GM12874 (cell line): ENCODE measurements at regions not wholly inside any gene's neighbourhood (a gene's known extent, or its start where the extent isn't known, plus 50 kb on each side); places are given as distances from the start of the nearest gene placed in this dataset.

Experiments used
- CTCF ChIP-seq: IDR thresholded peaks from 2 replicates; pipeline ENCODE4 v1.5.1; 2011; ENCODE audit warnings: low read depth, mild to moderate bottlenecking, control low read depth, low read length, moderate library complexity; ENCODE audit not compliant: insufficient read depth

GRCh38 chr3:76700323-76700722 lies 339.6 kb upstream of the ROBO2 start:
- TF ChIP-seq CTCF = no peak

- TF ChIP-seq CTCF = no peak
Observed at GRCh38 chr3:76702676-76703075, 337.2 kb upstream of the ROBO2 start.

GRCh38 chr3:76715426-76715825 lies 324.5 kb upstream of the ROBO2 start:
- TF ChIP-seq CTCF = no peak

- TF ChIP-seq CTCF = no peak
Observed at GRCh38 chr3:76723366-76723765, 316.5 kb upstream of the ROBO2 start.

GRCh38 chr3:76724075-76724474 lies 315.8 kb upstream of the ROBO2 start:
- TF ChIP-seq CTCF = no peak

- TF ChIP-seq CTCF = no peak
Observed at GRCh38 chr3:76724706-76725105, 315.2 kb upstream of the ROBO2 start.

- TF ChIP-seq CTCF = no peak
Observed at GRCh38 chr3:76726034-76726433, 313.9 kb upstream of the ROBO2 start.

- no peak for TF ChIP-seq CTCF
Observed at GRCh38 chr3:76728426-76728825, 311.5 kb upstream of the ROBO2 start.
